ENCODE measurements at regions not wholly inside any gene's neighbourhood (a gene's known extent, or its start where the extent isn't known, plus 50 kb on each side); places are given as distances from the start of the nearest gene placed in this dataset.

- DNase-seq, result no peak
Measured at GRCh38 chr2:64829525-64829924, 159.7 kb upstream of the SLC1A4 start.

GRCh38 chr2:64831134-64831976, 157.8 kb upstream of the SLC1A4 start:
- peak; percentile 42 for DNase-seq

GRCh38 chr2:64831977-64832328, 157.2 kb upstream of the SLC1A4 start:
- no peak for DNase-seq

GRCh38 chr2:64832936-64833335, 156.3 kb upstream of the SLC1A4 start:
- DNase-seq, result no peak

- DNase-seq, result no peak
Measured at GRCh38 chr2:64836566-64836965, 152.6 kb upstream of the SLC1A4 start.

- DNase-seq, result no peak
Measured at GRCh38 chr2:64837116-64837731, 152.0 kb upstream of the SLC1A4 start.

GRCh38 chr2:64837925-64838641, 151.1 kb upstream of the SLC1A4 start:
- no peak for DNase-seq

- DNase-seq, result no peak
Measured at GRCh38 chr2:64838817-64839216, 150.4 kb upstream of the SLC1A4 start.

- DNase-seq, result no peak
Measured at GRCh38 chr2:64839844-64840243, 149.4 kb upstream of the SLC1A4 start.

GRCh38 chr2:64840426-64840881, 148.7 kb upstream of the SLC1A4 start:
- DNase-seq, result no peak

GRCh38 chr2:64841461-64841860, 147.7 kb upstream of the SLC1A4 start:
- DNase-seq, result no peak

- no peak for DNase-seq
Measured at GRCh38 chr2:64842030-64842429, 147.2 kb upstream of the SLC1A4 start.

- DNase-seq, result no peak
Measured at GRCh38 chr2:64844087-64844486, 145.1 kb upstream of the SLC1A4 start.

- DNase-seq, result no peak
Measured at GRCh38 chr2:64845273-64845905, 143.8 kb upstream of the SLC1A4 start.

- no peak for DNase-seq
Measured at GRCh38 chr2:64846177-64846576, 143.0 kb upstream of the SLC1A4 start.

GRCh38 chr2:64847930-64848329, 141.3 kb upstream of the SLC1A4 start:
- DNase-seq, result no peak

- no peak for DNase-seq
Measured at GRCh38 chr2:64848363-64848762, 140.8 kb upstream of the SLC1A4 start.

- DNase-seq, result no peak
Measured at GRCh38 chr2:64848945-64849344, 140.3 kb upstream of the SLC1A4 start.

- DNase-seq, result no peak
Measured at GRCh38 chr2:64850642-64851041, 138.6 kb upstream of the SLC1A4 start.

- no peak for DNase-seq
Measured at GRCh38 chr2:64852771-64853241, 136.4 kb upstream of the SLC1A4 start.

GRCh38 chr2:64853306-64853705, 135.9 kb upstream of the SLC1A4 start:
- no peak for DNase-seq

GRCh38 chr2:64853894-64854293, 135.3 kb upstream of the SLC1A4 start:
- no peak for DNase-seq
